ENCODE measurements at regions not wholly inside any gene's neighbourhood (a gene's known extent, or its start where the extent isn't known, plus 50 kb on each side); places are given as distances from the start of the nearest gene placed in this dataset.

GRCh38 chr12:19002216-19002615 lies 127.3 kb upstream of the PLEKHA5 start:
- Histone ChIP-seq H3K4me2 (ENCODE audit: insufficient read depth, low read length) (no peak overlapping the region), H3K36me3 (ENCODE audit: control insufficient read depth in 2 of 2, extremely low read depth in 1 of 2, insufficient read depth in 2 of 2, low read length in 2 of 2) (no peaks in the 10 kb centered on the region), H3K4me1 (ENCODE audit: control insufficient read depth, extremely low read depth, insufficient read depth, low read length) (peaks cover 14% of the 10 kb centered on the region), H3K4me3 (replicated peaks in 1 of 3; ENCODE audit: insufficient read depth in 1 of 3, low read depth in 1 of 3, low read length in 3 of 3) (no peak overlapping the region), H3K9me3 (replicated peaks; ENCODE audit: control insufficient read depth, insufficient read depth, low read length) (no peaks in the 10 kb centered on the region), H3K27ac (ENCODE audit: insufficient read depth, low read depth, low read length) (no peak overlapping the region), H2AFZ (ENCODE audit: low read depth, low read length) (no peak overlapping the region), H3K79me2 (ENCODE audit: control insufficient read depth, insufficient read depth, low read length) (no peaks in the 10 kb centered on the region), H4K20me1 (replicated peaks; ENCODE audit: control insufficient read depth, extremely low read depth, insufficient read depth, low read length) (no peaks in the 10 kb centered on the region), H3K27me3 (ENCODE audit: control insufficient read depth in 2 of 2, insufficient read depth in 2 of 2, low read length in 2 of 2) (peaks cover 0 to 2% of the 10 kb centered on the region in 2 experiments), H3K9ac (replicated peaks; ENCODE audit: extremely low read depth, insufficient read depth, low read length) (no peak overlapping the region), H3K9me1 (replicated peaks; ENCODE audit: control insufficient read depth, extremely low read depth, insufficient read depth, low read length) (no peaks in the 10 kb centered on the region)
- dilution Hi-C loops (cut with MboI; ENCODE audit: extremely low pct_ligation_motif_present, low sequenced_read_pairs) = no loop called here
- intact Hi-C loops (cut with micrococcal nuclease) = no loop called here
- POLR2A ChIA-PET = no interaction called here
- TF ChIP-seq JUN (IDR thresholded peaks at IDR 0.05; ENCODE audit: borderline replicate concordance, insufficient read depth, insufficient read length, low read depth) (no peak), CTCF (IDR thresholded peaks at IDR 0.05; ENCODE audit: extremely low read depth in 1 of 2, insufficient read depth in 1 of 2, low read depth in 1 of 2, low read length in 2 of 2) (no peak), GATA2 (IDR thresholded peaks at IDR 0.05; ENCODE audit: insufficient read depth, insufficient read length, low read depth, low read length) (no peak), FOS (IDR thresholded peaks at IDR 0.05; ENCODE audit: borderline replicate concordance, insufficient read depth, low read length) (no peak), EZH2 (IDR thresholded peaks at IDR 0.05; ENCODE audit: borderline replicate concordance, low read depth, low read length, severe bottlenecking) (no peak), MAX (IDR thresholded peaks at IDR 0.05; ENCODE audit: insufficient read depth, insufficient read length) (no peak), POLR2A (IDR thresholded peaks at IDR 0.05; ENCODE audit: low read depth, low read length) (no peak), MYC (IDR thresholded peaks at IDR 0.05; ENCODE audit: low read depth, low read length) (no peak), POLR2AphosphoS5 (IDR thresholded peaks at IDR 0.05; ENCODE audit: insufficient read depth, low read depth, low read length) (no peak)
- DNase-seq (ENCODE audit: low read depth, low spot score) (no peak), FAIRE-seq (no peak)
- BruUV-seq (replicated peaks) = no TSS peak
- CTCF ChIA-PET = interaction anchor here (1.8 kb wide), 1 partner anchor 13 kb away, joined by 6 read pairs; no protein-coding TSS in a partner anchor
